Loucy (cell line): ENCODE measurements at regions not wholly inside any gene's neighbourhood (a gene's known extent, or its start where the extent isn't known, plus 50 kb on each side); places are given as distances from the start of the nearest gene placed in this dataset.
"Not testable (repeated sequence)": the region's sequence is repeated elsewhere in the genome, so short reads cannot be mapped to it uniquely, and the experiment has no call there.

Source experiments
- H2AFZ ChIP-seq: fragments of 200-600 bp; sonication (generic); 2 replicates; pipeline ENCODE4 v1.6.0; 2016; ENCODE audit warnings: antibody characterized with exemption, mild to moderate bottlenecking, low read length, moderate library complexity
- H3F3A ChIP-seq: fragments of 200-600 bp; 2 replicates; pipeline ENCODE4 v1.6.0; 2016; ENCODE audit warnings: antibody characterized with exemption, low read depth, mild to moderate bottlenecking
- H3K27me3 ChIP-seq: fragments of 200-600 bp; sonication (generic); 2 replicates; pipeline ENCODE4 v1.6.1; 2014; ENCODE audit warnings: low read length, mild to moderate bottlenecking; ENCODE audit not compliant: insufficient read depth, poor library complexity, severe bottlenecking
- H3K36me3 ChIP-seq: fragments of 200-600 bp; sonication (generic); 2 replicates; pipeline ENCODE4 v1.6.1; 2016; ENCODE audit warnings: low read length; ENCODE audit not compliant: insufficient read depth
- H3K4me1 ChIP-seq: fragments of 200-600 bp; sonication (generic); 2 replicates; pipeline ENCODE4 v1.5.1; 2014; ENCODE audit warnings: low read length, mild to moderate bottlenecking; ENCODE audit not compliant: insufficient read depth, poor library complexity, severe bottlenecking
- H3K4me2 ChIP-seq: fragments of 200-600 bp; sonication (generic); 2 replicates; pipeline ENCODE4 v1.6.0; 2014; ENCODE audit warnings: antibody characterized with exemption, low read length, low read depth, mild to moderate bottlenecking; ENCODE audit not compliant: poor library complexity, severe bottlenecking
- H3K4me3 ChIP-seq: fragments of 200-600 bp; sonication (generic); 2 replicates; pipeline ENCODE4 v1.5.1; 2014; ENCODE audit warnings: low read length, mild to moderate bottlenecking, mixed read lengths; ENCODE audit not compliant: poor library complexity, severe bottlenecking
- H3K79me2 ChIP-seq: fragments of 200-600 bp; sonication (generic); 2 replicates; pipeline ENCODE4 v1.6.1; 2014; ENCODE audit warnings: low read length; ENCODE audit not compliant: insufficient read depth
- H3K9ac ChIP-seq: fragments of 200-600 bp; sonication (generic); 2 replicates; pipeline ENCODE4 v1.6.0; 2014; ENCODE audit warnings: mild to moderate bottlenecking, low read depth, low read length, moderate library complexity; ENCODE audit not compliant: poor library complexity, severe bottlenecking
- H3K9me2 ChIP-seq: fragments of 200-600 bp; sonication (generic); replicated peaks from 2 replicates; pipeline ENCODE4 v1.6.1; 2016; ENCODE audit warnings: low read depth, low read length, mixed read lengths
- H3K9me3 ChIP-seq: fragments of 200-600 bp; sonication (generic); 2 replicates; pipeline ENCODE4 v1.6.1; 2014; ENCODE audit warnings: mild to moderate bottlenecking, antibody characterized with exemption, low read length, low read depth; ENCODE audit not compliant: insufficient read depth
- H4K20me1 ChIP-seq: fragments of 200-600 bp; sonication (generic); 2 replicates; pipeline ENCODE4 v1.6.0; 2014; ENCODE audit warnings: antibody characterized with exemption, low read length, mild to moderate bottlenecking; ENCODE audit not compliant: insufficient read depth, poor library complexity, severe bottlenecking
- CTCF ChIP-seq: fragments of 200-600 bp; sonication (generic); conservative IDR thresholded peaks from 2 replicates; pipeline ENCODE4 v1.5.1; 2014; ENCODE audit warnings: mild to moderate bottlenecking, antibody characterized with exemption, low read length
- EZH2phosphoT487 ChIP-seq: fragments of 200-600 bp; IDR thresholded peaks from 2 replicates; pipeline ENCODE4 v1.6.1; 2018; ENCODE audit warnings: antibody characterized with exemption, mild to moderate bottlenecking, moderate library complexity, borderline replicate concordance

GRCh38 chr6:40666530-40666929, 79.4 kb upstream of the LRFN2 start:
- no peaks in the 10 kb centered on the region for H3K27me3 ChIP-seq
- H3K36me3 ChIP-seq, result no peaks in the 10 kb centered on the region
- no peaks in the 10 kb centered on the region for H3K4me1 ChIP-seq
- H3K9me2 ChIP-seq, result no peaks in the 10 kb centered on the region
- no peak overlapping the region for H3K4me3 ChIP-seq
- no peak overlapping the region for H3K9ac ChIP-seq
- no peaks in the 10 kb centered on the region for H3F3A ChIP-seq
- H3K9me3 ChIP-seq, result peaks cover 9% of the 10 kb centered on the region; the same call in 1 of the 2 replicates
- TF ChIP-seq CTCF, result no peak
- no peak for TF ChIP-seq EZH2phosphoT487
- no peak overlapping the region for H2AFZ ChIP-seq
- H4K20me1 ChIP-seq, result no peaks in the 10 kb centered on the region
- H3K79me2 ChIP-seq, result no peaks in the 10 kb centered on the region
- H3K4me2 ChIP-seq, result no peak overlapping the region

- no peak overlapping the region for H2AFZ ChIP-seq
- H3K4me3 ChIP-seq, result no peak overlapping the region
- TF ChIP-seq EZH2phosphoT487, result no peak
- TF ChIP-seq CTCF, result no peak
- no peaks in the 10 kb centered on the region for H3K79me2 ChIP-seq
- no peaks in the 10 kb centered on the region for H3K27me3 ChIP-seq
- peaks cover 9% of the 10 kb centered on the region; the same call in 1 of the 2 replicates for H3K9me3 ChIP-seq
- no peaks in the 10 kb centered on the region for H4K20me1 ChIP-seq
- H3F3A ChIP-seq, result no peaks in the 10 kb centered on the region
- no peak overlapping the region for H3K9ac ChIP-seq
- H3K4me2 ChIP-seq, result no peak overlapping the region
- H3K9me2 ChIP-seq, result no peaks in the 10 kb centered on the region
- no peaks in the 10 kb centered on the region for H3K4me1 ChIP-seq
- no peaks in the 10 kb centered on the region for H3K36me3 ChIP-seq
Measured at GRCh38 chr6:40661726-40662125, 74.6 kb upstream of the LRFN2 start.

- H3K4me3 ChIP-seq, result not testable (repeated sequence)
Measured at GRCh38 chr6:40656772-40657171, 69.6 kb upstream of the LRFN2 start.

GRCh38 chr6:40654828-40655227, 67.7 kb upstream of the LRFN2 start:
- Histone ChIP-seq H3K9ac (no peak overlapping the region), H2AFZ (no peak overlapping the region), H3K4me2 (no peak overlapping the region), H3K36me3 (no peaks in the 10 kb centered on the region), H3K9me2 (no peaks in the 10 kb centered on the region), H4K20me1 (no peaks in the 10 kb centered on the region), H3K9me3 (no peaks in the 10 kb centered on the region), H3K4me1 (no peaks in the 10 kb centered on the region), H3K79me2 (no peaks in the 10 kb centered on the region), H3K27me3 (no peaks in the 10 kb centered on the region), H3F3A (no peaks in the 10 kb centered on the region), H3K4me3 (no peak overlapping the region)
- TF ChIP-seq CTCF (no peak), EZH2phosphoT487 (no peak)

More at GRCh38 chr6:40656772-40657171, 69.6 kb upstream of the LRFN2 start:
- not testable (repeated sequence) for H3K4me2 ChIP-seq, H3K9ac ChIP-seq, H4K20me1 ChIP-seq, H3K27me3 ChIP-seq, H3K9me3 ChIP-seq, H3F3A ChIP-seq, H2AFZ ChIP-seq, H3K9me2 ChIP-seq, H3K79me2 ChIP-seq, H3K4me1 ChIP-seq, H3K36me3 ChIP-seq
